PC-9 (cell line): ENCODE measurements at regions not wholly inside any gene's neighbourhood (a gene's known extent, or its start where the extent isn't known, plus 50 kb on each side); places are given as distances from the start of the nearest gene placed in this dataset.

Source experiments
- CTCF ChIP-seq: fragments of 200-600 bp; sonication (generic); conservative IDR thresholded peaks from 2 replicates; pipeline ENCODE4 v1.6.1; 2017; ENCODE audit warnings: mixed run types, antibody characterized with exemption, mild to moderate bottlenecking, moderate library complexity
- EZH2 ChIP-seq: fragments of 200-600 bp; sonication (generic); IDR thresholded peaks from 2 replicates; pipeline ENCODE4 v1.8.0; 2017; ENCODE audit warnings: antibody characterized with exemption, low read depth

GRCh38 chr1:90823686-90824085 is 106.6 kb upstream of the BARHL2 start:
- TF ChIP-seq CTCF = no peak
- TF ChIP-seq EZH2 = no peak
